GM12878 (cell line): ENCODE measurements at regions not wholly inside any gene's neighbourhood (a gene's known extent, or its start where the extent isn't known, plus 50 kb on each side); places are given as distances from the start of the nearest gene placed in this dataset.

Experiments used
- EZH2 ChIP-seq: IDR thresholded peaks from 2 replicates; pipeline ENCODE4 v1.6.1; 2012; ENCODE audit warnings: low read depth, mild to moderate bottlenecking, control low read depth, inconsistent platforms, low read length, borderline replicate concordance; ENCODE audit not compliant: control insufficient read depth
- GATAD2B ChIP-seq: fragments of 450-650 bp; conservative IDR thresholded peaks from 2 replicates; pipeline ENCODE4 v1.6.1; 2017; ENCODE audit warnings: low read depth, mild to moderate bottlenecking, moderate library complexity
- POLR2A ChIP-seq: IDR thresholded peaks from 2 replicates; pipeline ENCODE4 v1.6.1; 2011; ENCODE audit warnings: low read depth, mild to moderate bottlenecking, low read length

DNA sequence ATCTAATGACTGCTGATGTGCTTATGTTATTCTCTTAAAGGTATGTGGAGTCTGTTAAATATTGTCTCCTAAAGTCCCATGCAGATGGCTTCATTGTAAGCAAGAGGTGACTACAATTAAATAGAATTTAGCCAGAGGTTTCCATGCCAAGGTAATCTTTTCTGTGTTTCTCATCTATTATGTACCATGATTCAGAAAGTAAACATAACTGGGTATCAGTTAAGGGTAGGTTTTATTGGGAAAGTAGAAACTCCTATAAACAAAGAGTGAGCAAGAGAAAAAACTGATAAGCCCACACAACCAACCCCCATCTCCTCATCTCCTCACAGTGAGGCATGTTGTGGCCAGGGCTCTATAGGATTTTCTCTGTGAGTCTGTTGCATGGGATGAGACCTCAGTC, 611.7 kb downstream of the SNAPC1 start:
- no peak for TF ChIP-seq EZH2
- TF ChIP-seq POLR2A = no peak
- no peak for TF ChIP-seq GATAD2B
